OCI-LY7 (cell line): ENCODE measurements at regions not wholly inside any gene's neighbourhood (a gene's known extent, or its start where the extent isn't known, plus 50 kb on each side); places are given as distances from the start of the nearest gene placed in this dataset.

Experiments
- EZH2phosphoT487 ChIP-seq: fragments of 200-600 bp; sonication (generic); IDR thresholded peaks from 2 replicates; pipeline ENCODE4 v1.6.1; 2018; ENCODE audit warnings: low read depth, borderline replicate concordance, mild to moderate bottlenecking, mixed run types, antibody characterized with exemption, low read length, moderate library complexity, mixed read lengths
- TF ChIP-seq, protein P1 (sequence below): fragments of 200-600 bp; sonication (generic); conservative IDR thresholded peaks from 2 replicates; pipeline ENCODE4 v1.5.1; 2014; ENCODE audit warnings: mild to moderate bottlenecking, antibody characterized with exemption, low read length, moderate library complexity, mixed read lengths

DNA sequence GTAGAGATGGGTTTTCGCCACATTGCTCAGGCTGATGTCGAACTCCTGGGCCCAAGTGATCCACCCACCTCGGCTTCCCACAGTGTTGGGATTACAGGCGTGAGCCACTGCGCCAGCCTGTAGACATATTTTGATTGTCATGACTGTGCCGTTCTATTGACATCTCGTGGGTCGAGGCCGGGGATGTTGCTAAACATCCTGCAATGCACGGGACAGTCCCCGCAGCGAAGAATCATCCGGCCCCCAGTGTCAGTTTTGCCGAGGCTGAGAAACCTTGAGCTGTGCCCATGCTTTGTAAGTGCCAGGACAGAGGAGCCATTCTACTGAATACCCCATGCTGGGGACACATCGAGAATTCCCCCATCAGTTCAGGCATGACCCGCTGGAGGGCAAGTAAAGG lies 69.1 kb upstream of the GSE1 start:
- TF ChIP-seq, protein P1, sequence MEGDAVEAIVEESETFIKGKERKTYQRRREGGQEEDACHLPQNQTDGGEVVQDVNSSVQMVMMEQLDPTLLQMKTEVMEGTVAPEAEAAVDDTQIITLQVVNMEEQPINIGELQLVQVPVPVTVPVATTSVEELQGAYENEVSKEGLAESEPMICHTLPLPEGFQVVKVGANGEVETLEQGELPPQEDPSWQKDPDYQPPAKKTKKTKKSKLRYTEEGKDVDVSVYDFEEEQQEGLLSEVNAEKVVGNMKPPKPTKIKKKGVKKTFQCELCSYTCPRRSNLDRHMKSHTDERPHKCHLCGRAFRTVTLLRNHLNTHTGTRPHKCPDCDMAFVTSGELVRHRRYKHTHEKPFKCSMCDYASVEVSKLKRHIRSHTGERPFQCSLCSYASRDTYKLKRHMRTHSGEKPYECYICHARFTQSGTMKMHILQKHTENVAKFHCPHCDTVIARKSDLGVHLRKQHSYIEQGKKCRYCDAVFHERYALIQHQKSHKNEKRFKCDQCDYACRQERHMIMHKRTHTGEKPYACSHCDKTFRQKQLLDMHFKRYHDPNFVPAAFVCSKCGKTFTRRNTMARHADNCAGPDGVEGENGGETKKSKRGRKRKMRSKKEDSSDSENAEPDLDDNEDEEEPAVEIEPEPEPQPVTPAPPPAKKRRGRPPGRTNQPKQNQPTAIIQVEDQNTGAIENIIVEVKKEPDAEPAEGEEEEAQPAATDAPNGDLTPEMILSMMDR, result no peak
- no peak for TF ChIP-seq EZH2phosphoT487
